Panc1 (cell line): ENCODE measurements at regions not wholly inside any gene's neighbourhood (a gene's known extent, or its start where the extent isn't known, plus 50 kb on each side); places are given as distances from the start of the nearest gene placed in this dataset.

Experiments
- ATAC-seq: fragments of 200-7000 bp; cut with Tn5 transposase; 2 replicates; pipeline ENCODE4 v1.9.1; 2020; ENCODE audit warnings: mild to moderate bottlenecking, moderate library complexity
- BruUV-seq: library from RNA; stranded (reverse); fragments of 400-500 nt; replicated peaks from 2 replicates; lab custom pipeline; 2021; lab: Mats Ljungman, UMichigan
- CTCF ChIA-PET: fragments of 300-600 bp; sonication (Branson Sonifier 250); formaldehyde crosslinking; loops from one replicate; lab custom pipeline; 2022; ENCODE audit warnings: antibody characterized with exemption; lab: Charles Lee
- POLR2A ChIA-PET: fragments of 300-600 bp; sonication (Branson Sonifier 250); formaldehyde crosslinking; loops from one replicate; lab custom pipeline; 2022; ENCODE audit warnings: antibody characterized with exemption; lab: Charles Lee
- DNase-seq: peaks from one replicate; pipeline ENCODE4 v3.0.0-alpha.2; 2010; ENCODE audit warnings: low read depth, low spot score
- H3K27ac ChIP-seq: 2 replicates; pipeline ENCODE4 v1.5.1; 2011; ENCODE audit warnings: mild to moderate bottlenecking, low read length, inconsistent platforms
- H3K27me3 ChIP-seq: fragments of 200-500 bp; sonication (Bioruptor generic); 2 replicates; pipeline ENCODE4 v1.6.0; 2014; ENCODE audit warnings: low read length, inconsistent platforms; ENCODE audit not compliant: control insufficient read depth, insufficient read depth
- H3K36me3 ChIP-seq: fragments of 200-500 bp; sonication (Bioruptor generic); 2 replicates; pipeline ENCODE4 v1.5.1; 2014; ENCODE audit warnings: inconsistent platforms, mild to moderate bottlenecking, low read length, moderate library complexity; ENCODE audit not compliant: control insufficient read depth, insufficient read depth
- H3K4me1 ChIP-seq: 2 replicates; pipeline ENCODE4 v1.5.1; 2011; ENCODE audit warnings: inconsistent platforms, mild to moderate bottlenecking, low read length, moderate library complexity; ENCODE audit not compliant: control insufficient read depth, insufficient read depth
- H3K4me3 ChIP-seq, 2 experiments: 2 replicates each; pipeline ENCODE4 v1.5.1; 2011 to 2012; ENCODE audit warnings: low read depth in 2 of 2, low read length in 2 of 2, mild to moderate bottlenecking in 2 of 2, inconsistent platforms in 1 of 2, moderate library complexity in 1 of 2
- H3K9me3 ChIP-seq: fragments of 200-500 bp; sonication (Bioruptor generic); 2 replicates; pipeline ENCODE4 v1.5.1; 2014; ENCODE audit warnings: low read depth, mild to moderate bottlenecking, inconsistent platforms, low read length, moderate library complexity; ENCODE audit not compliant: control insufficient read depth, insufficient read depth
- CTCF ChIP-seq: fragments of 450-650 bp; IDR thresholded peaks from 2 replicates; pipeline ENCODE4 v1.5.1; 2017; ENCODE audit warnings: mild to moderate bottlenecking
- POLR2AphosphoS5 ChIP-seq: IDR thresholded peaks from 2 replicates; pipeline ENCODE4 v1.6.1; 2012; ENCODE audit warnings: mild to moderate bottlenecking, low read depth, low read length, moderate library complexity
- REST ChIP-seq, 2 experiments: IDR thresholded peaks; 2 replicates each; pipeline ENCODE4 v1.6.1; 2011 to 2012; ENCODE audit warnings: low read depth in 2 of 2, control low read depth in 1 of 2, low read length in 1 of 2, mild to moderate bottlenecking in 1 of 2, moderate library complexity in 1 of 2; ENCODE audit not compliant: insufficient read depth in 1 of 2
- SIN3A ChIP-seq: IDR thresholded peaks from 2 replicates; pipeline ENCODE4 v1.6.1; 2012; ENCODE audit warnings: low read depth, mild to moderate bottlenecking, low read length, moderate library complexity, borderline replicate concordance; ENCODE audit not compliant: insufficient read depth
- TCF7L2 ChIP-seq: IDR thresholded peaks from 2 replicates; pipeline ENCODE4 v1.6.1; 2011; ENCODE audit warnings: mild to moderate bottlenecking, low read depth, low read length, inconsistent platforms
- in situ Hi-C: cut with HindIII; loops from 2 replicates; pipeline ENCODE4 v1.10.0; 2016; ENCODE audit warnings: low sequenced_read_pairs, low pct_unique_long_range_greater_than_20kb
- intact Hi-C: fragments of 100-400 bp; cut with micrococcal nuclease; formaldehyde crosslinking; loops from one replicate; pipeline ENCODE4 v1.10.0; 2022; ENCODE audit not compliant: unreplicated experiment

GRCh38 chr18:78862395-78862794 lies 117.2 kb upstream of the SALL3 start:
- Histone ChIP-seq H3K9me3 (no peaks in the 10 kb centered on the region), H3K4me1 (peaks cover 4% of the 10 kb centered on the region; the same call in 1 of the 2 replicates), H3K27me3 (peaks cover 32% of the 10 kb centered on the region), H3K36me3 (no peaks in the 10 kb centered on the region), H3K4me3 (no peak overlapping the region), H3K27ac (no peak overlapping the region)
- TF ChIP-seq TCF7L2 = no peak
- no peak for TF ChIP-seq SIN3A
- TF ChIP-seq REST (IDR thresholded peaks at IDR 0.05; ENCODE audit: insufficient read depth in 1 of 2, low read depth in 2 of 2, low read length in 1 of 2) = no peak
- TF ChIP-seq CTCF = no peak
- no peak for TF ChIP-seq POLR2AphosphoS5
- ChIA-PET CTCF (no interaction called here), POLR2A (no interaction called here)
- intact Hi-C loops (no loop called here), in situ Hi-C loops (no loop called here)
- DNase-seq = no peak
- ATAC-seq = no peak
- no TSS peak for BruUV-seq

- Histone ChIP-seq H3K4me3 (no peak overlapping the region), H3K4me1 (no peaks in the 10 kb centered on the region), H3K27me3 (peaks cover 32% of the 10 kb centered on the region), H3K36me3 (no peaks in the 10 kb centered on the region), H3K27ac (no peak overlapping the region), H3K9me3 (no peaks in the 10 kb centered on the region)
- BruUV-seq = no TSS peak
- TF ChIP-seq REST (IDR thresholded peaks at IDR 0.05; ENCODE audit: insufficient read depth in 1 of 2, low read depth in 2 of 2, low read length in 1 of 2) = no peak
- TF ChIP-seq CTCF = no peak
- no peak for TF ChIP-seq SIN3A
- no peak for TF ChIP-seq POLR2AphosphoS5
- no peak for TF ChIP-seq TCF7L2
- DNase-seq (no peak), ATAC-seq (no peak)
- CTCF ChIA-PET = no interaction called here
- in situ Hi-C loops (no loop called here), intact Hi-C loops (no loop called here)
- POLR2A ChIA-PET = interaction anchor here (0.7 kb wide), 1 partner anchor 85 kb away, joined by 5 read pairs; no protein-coding TSS in a partner anchor
These were observed 114.5 kb upstream of the SALL3 start for GRCh38 chr18:78865056-78865598.
